Transverse colon (tissue), 4 donors: ENCODE measurements at regions not wholly inside any gene's neighbourhood (a gene's known extent, or its start where the extent isn't known, plus 50 kb on each side); places are given as distances from the start of the nearest gene placed in this dataset.
"Not testable (repeated sequence)": the region's sequence is repeated elsewhere in the genome, so short reads cannot be mapped to it uniquely, and the experiment has no call there.

Source experiments
- DNase-seq: peaks from one replicate; pipeline ENCODE4 v3.0.0-alpha.2; 2019
- H3K27ac ChIP-seq, 4 donors: fragments of 200-600 bp; sonication (generic); 2 replicates each; pipeline ENCODE4 v1.5.1; 2016 to 2018; ENCODE audit warnings: inconsistent platforms in 4 of 4
- H3K27me3 ChIP-seq: fragments of 200-600 bp; sonication (generic); 2 replicates; pipeline ENCODE4 v1.5.1; 2017; ENCODE audit warnings: inconsistent platforms
- H3K36me3 ChIP-seq, 4 donors: fragments of 200-600 bp; sonication (generic); 2 replicates each; pipeline ENCODE4 v1.5.1; 2017 to 2019; ENCODE audit warnings: inconsistent platforms in 4 of 4
- H3K4me1 ChIP-seq, 4 donors: fragments of 200-600 bp; sonication (generic); 2 replicates each; pipeline ENCODE4 v1.5.1; 2017 to 2020; ENCODE audit warnings: inconsistent platforms in 4 of 4
- H3K4me3 ChIP-seq, 4 donors: fragments of 200-600 bp; sonication (generic); 1 replicate in 1 of 4; 2 replicates in 3 of 4; pipeline versions ENCODE4 v1.5.1 to v1.6.1; 2017 to 2019; ENCODE audit warnings: inconsistent platforms in 4 of 4
- H3K9me3 ChIP-seq, 2 donors: fragments of 200-600 bp; sonication (generic); 2 replicates each; pipeline ENCODE4 v1.5.1; 2017 to 2019; ENCODE audit warnings: inconsistent platforms in 2 of 2
- CTCF ChIP-seq, 5 experiments: fragments of 200-600 bp in 3 of 5; fragments of 450-650 bp in 2 of 5; sonication (generic) in 3 of 5; IDR thresholded peaks; 1 replicate in 2 of 5; 2 replicates in 3 of 5; pipeline ENCODE4 v1.5.1; 2016 to 2017; ENCODE audit warnings: antibody characterized with exemption in 5 of 5, inconsistent platforms in 3 of 5, mild to moderate bottlenecking in 2 of 5, moderate library complexity in 1 of 5
- EP300 ChIP-seq: sonication (generic); formaldehyde crosslinking; IDR thresholded peaks from one replicate; pipeline ENCODE4 v1.6.1; 2017; ENCODE audit warnings: antibody characterized with exemption, low read depth
- POLR2A ChIP-seq: fragments of 450-650 bp; IDR thresholded peaks from one replicate; pipeline ENCODE4 v1.6.1; 2016; ENCODE audit warnings: antibody characterized with exemption, mild to moderate bottlenecking, moderate library complexity
- POLR2AphosphoS5 ChIP-seq, 3 donors: sonication (generic); formaldehyde crosslinking; IDR thresholded peaks; one replicate each; pipeline ENCODE4 v1.6.1; 2016; ENCODE audit warnings: antibody characterized with exemption in 3 of 3
- WGBS, 2 donors: methylation state at CpG; one replicate each; pipeline ENCODE4 v1.1.5; 2018; ENCODE audit warnings: low coverage in 1 of 2; 5-methylcytosine and 5-hydroxymethylcytosine counted together
- in situ Hi-C, 4 donors: fragments of 200-750 bp; cut with MboI; loops; one replicate each; pipeline versions ENCODE4 v1.15.0 to v1.15.1; 2017; ENCODE audit warnings: low sequenced_read_pairs in 3 of 4, low pct_ligation_motif_present in 1 of 4, low pct_unique_long_range_greater_than_20kb in 1 of 4
- intact Hi-C: fragments of 100-400 bp; cut with DNase I; formaldehyde crosslinking; loops from one replicate; pipeline ENCODE4 v1.15.1; 2023; ENCODE audit warnings: low total_unique reads

DNA sequence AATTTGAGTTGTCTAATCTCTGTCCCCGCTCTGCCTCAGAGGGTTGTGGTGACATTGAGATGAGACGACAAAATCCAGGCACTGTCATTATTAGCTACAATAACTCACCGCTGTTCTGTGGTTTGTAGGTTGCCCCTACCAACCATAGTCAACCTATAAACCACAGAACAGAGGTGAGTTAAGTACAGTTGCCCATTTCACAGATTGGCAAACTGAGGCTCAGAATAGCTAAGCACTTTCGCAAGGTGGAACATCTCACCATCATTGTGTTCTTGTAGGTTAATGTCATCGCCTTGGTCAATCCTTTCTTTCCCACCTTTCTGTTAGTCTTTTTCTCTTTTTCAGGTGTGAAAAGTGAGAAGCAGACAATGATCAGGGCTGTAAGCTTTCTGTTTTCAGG lies 63.4 kb upstream of the LHX5 start:
- H3K27me3 ChIP-seq, result peaks cover 10% of the 10 kb centered on the region
- H3K4me1 ChIP-seq, result no peaks in the 10 kb centered on the region
- WGBS, 2 donors, result 81 to 90% methylated on average over 5 of the region's 5 CpGs
- no peak for TF ChIP-seq EP300
- no peak for TF ChIP-seq POLR2A
- TF ChIP-seq CTCF (IDR thresholded peaks at IDR 0.05), result no peak
- no peak for TF ChIP-seq POLR2AphosphoS5 (IDR thresholded peaks at IDR 0.05)
- in situ Hi-C loops, result no loop called here
- no peak overlapping the region for H3K27ac ChIP-seq
- H3K36me3 ChIP-seq, result no peaks in the 10 kb centered on the region
- intact Hi-C loops, result no loop called here
- no peak for DNase-seq
- H3K9me3 ChIP-seq, result no peaks in the 10 kb centered on the region
- no peak overlapping the region for H3K4me3 ChIP-seq

GRCh38 chr12:113534555-113534954 lies 62.9 kb upstream of the LHX5 start:
- Histone ChIP-seq H3K9me3 (no peaks in the 10 kb centered on the region), H3K4me3 (no peak overlapping the region), H3K27ac (no peak overlapping the region), H3K36me3 (no peaks in the 10 kb centered on the region), H3K4me1 (no peaks in the 10 kb centered on the region), H3K27me3 (peaks cover 10% of the 10 kb centered on the region)
- in situ Hi-C loops (no loop called here), intact Hi-C loops (no loop called here)
- no peak for DNase-seq
- TF ChIP-seq EP300 (no peak), POLR2AphosphoS5 (IDR thresholded peaks at IDR 0.05) (no peak), POLR2A (no peak), CTCF (IDR thresholded peaks at IDR 0.05) (no peak)
- WGBS, 2 donors, result 77% methylated on average over 6 of the region's 6 CpGs; no CpG with 5 or more reads in 1 of the 2 donors

DNA sequence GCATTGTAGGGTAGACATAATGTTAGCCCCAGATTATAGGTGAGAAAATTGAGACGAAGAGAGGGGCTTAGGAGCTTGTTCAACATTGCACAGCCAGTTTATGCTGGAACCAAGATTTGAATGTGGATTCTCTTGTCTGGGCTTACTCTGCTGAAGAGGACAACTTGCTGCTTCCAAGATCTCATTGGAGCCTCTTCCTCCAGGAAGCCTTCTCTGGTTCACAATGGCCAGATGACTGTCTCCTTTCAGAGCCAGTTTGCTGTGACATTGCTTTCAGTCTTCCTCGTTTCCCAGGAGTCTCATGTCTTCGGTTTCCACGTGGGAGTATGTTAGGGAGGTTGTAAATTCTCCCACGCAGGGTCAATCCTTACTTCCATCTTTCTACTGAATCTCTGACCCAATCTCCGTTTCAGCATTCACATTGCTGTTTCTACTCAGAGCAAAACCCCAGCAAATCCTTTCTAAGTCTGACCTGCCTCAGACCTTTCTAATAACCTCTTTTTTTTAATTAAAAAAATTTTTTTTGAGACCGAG lies 62.2 kb upstream of the LHX5 start:
- H3K4me1 ChIP-seq, result no peaks in the 10 kb centered on the region
- H3K27ac ChIP-seq, result no peak overlapping the region
- in situ Hi-C loops, result no loop called here
- no peaks in the 10 kb centered on the region for H3K9me3 ChIP-seq
- no peak for DNase-seq
- no peak overlapping the region for H3K4me3 ChIP-seq
- H3K36me3 ChIP-seq, result no peaks in the 10 kb centered on the region
- H3K27me3 ChIP-seq, result peaks cover 11% of the 10 kb centered on the region
- 55 to 58% methylated on average over 4 to 7 of the region's 7 CpGs for WGBS, 2 donors
- TF ChIP-seq CTCF (IDR thresholded peaks at IDR 0.05) (no peak), POLR2A (no peak), POLR2AphosphoS5 (IDR thresholded peaks at IDR 0.05) (no peak), EP300 (no peak)
- intact Hi-C loops, result no loop called here

DNA sequence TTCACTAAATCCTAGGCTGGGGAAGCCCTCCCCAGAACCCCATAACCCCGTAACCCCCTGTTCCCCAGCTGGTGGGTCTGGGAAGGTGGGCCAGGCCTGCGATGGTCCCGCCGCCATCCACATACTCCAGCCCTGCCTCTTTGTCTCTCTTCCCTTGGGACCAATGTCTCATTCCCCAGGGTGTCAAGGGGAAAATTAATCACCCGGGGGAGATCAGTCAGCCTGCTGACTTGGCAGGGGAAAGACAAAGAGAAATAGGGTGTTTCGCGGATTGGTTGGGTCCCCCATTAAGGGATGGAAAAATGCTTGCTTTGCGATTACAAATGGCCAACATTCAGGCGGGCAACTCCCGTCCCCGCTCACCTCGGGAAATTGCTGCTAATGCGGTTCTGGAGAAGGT lies 60.6 kb upstream of the LHX5 start:
- H3K4me1 ChIP-seq, result no peaks in the 10 kb centered on the region
- H3K9me3 ChIP-seq, result no peaks in the 10 kb centered on the region
- intact Hi-C loops, result no loop called here
- TF ChIP-seq EP300, result no peak
- no peak for TF ChIP-seq POLR2AphosphoS5 (IDR thresholded peaks at IDR 0.05)
- no peak for TF ChIP-seq CTCF (IDR thresholded peaks at IDR 0.05)
- TF ChIP-seq POLR2A, result no peak
- DNase-seq, result no peak
- H3K36me3 ChIP-seq, result no peaks in the 10 kb centered on the region
- H3K27me3 ChIP-seq, result peaks cover 27% of the 10 kb centered on the region
- in situ Hi-C loops, result no loop called here
- H3K27ac ChIP-seq, result no peak overlapping the region
- no peak overlapping the region for H3K4me3 ChIP-seq
- 70 to 80% methylated on average over 5 to 13 of the region's 13 CpGs for whole genome bisulfite sequencing, 2 donors

DNA sequence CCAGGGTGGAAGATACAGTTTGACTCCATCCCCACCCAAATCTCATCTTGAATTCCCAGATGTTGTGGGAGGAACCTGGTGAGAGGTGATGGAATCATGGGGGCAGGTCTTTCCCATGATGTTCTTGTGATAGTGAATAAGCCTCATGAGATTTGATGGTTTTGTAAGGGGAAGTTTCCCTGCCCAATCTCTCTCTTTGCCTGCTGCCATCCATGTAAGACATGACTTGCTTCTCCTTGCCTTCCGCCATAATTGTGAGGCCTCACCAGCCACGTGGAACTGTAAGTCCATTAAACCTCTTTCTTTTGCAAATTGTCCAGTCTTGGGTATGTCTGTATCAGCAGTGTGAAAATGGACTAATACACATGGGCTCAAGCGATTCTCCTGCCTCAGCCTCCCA lies 59.4 kb upstream of the LHX5 start:
- peaks cover 29% of the 10 kb centered on the region for H3K27me3 ChIP-seq
- H3K4me3 ChIP-seq, intact Hi-C loops, H3K4me1 ChIP-seq, H3K9me3 ChIP-seq, H3K27ac ChIP-seq, DNase-seq, in situ Hi-C loops, H3K36me3 ChIP-seq: not testable (repeated sequence)
- WGBS, 2 donors, result 83 to 90% methylated on average over 2 to 3 of the region's 3 CpGs
